WTC11 (cell line): ENCODE measurements at regions not wholly inside any gene's neighbourhood (a gene's known extent, or its start where the extent isn't known, plus 50 kb on each side); places are given as distances from the start of the nearest gene placed in this dataset.
"Not testable (repeated sequence)": the region's sequence is repeated elsewhere in the genome, so short reads cannot be mapped to it uniquely, and the experiment has no call there.

Source experiments
- ATAC-seq: fragments of 200-7000 bp; cut with Tn5 transposase; 2 replicates; pipeline ENCODE4 v1.10.0; 2021; ENCODE audit warnings: mild to moderate bottlenecking, moderate library complexity
- CTCF ChIA-PET: fragments of 300-600 bp; sonication (Branson Sonifier 250); formaldehyde crosslinking; loops from one replicate; lab custom pipeline; 2021; ENCODE audit warnings: antibody characterized with exemption; lab: Charles Lee
- POLR2A ChIA-PET: fragments of 350-600 bp; sonication (Branson Sonifier 250); formaldehyde crosslinking; loops from one replicate; lab custom pipeline; 2021; ENCODE audit warnings: antibody characterized with exemption; lab: Charles Lee
- DNase-seq: peaks from one replicate; pipeline ENCODE4 v3.0.0; 2021; ENCODE audit warnings: low spot score
- H3K27ac Mint-ChIP-seq: 2 replicates; pipeline ENCODE4 v1.8.0; 2021; ENCODE audit warnings: mixed read lengths
- H3K27me3 Mint-ChIP-seq: 2 replicates; pipeline ENCODE4 v1.8.0; 2021; ENCODE audit warnings: low read depth, mild to moderate bottlenecking, moderate library complexity, mixed read lengths
- H3K36me3 Mint-ChIP-seq: 2 replicates; pipeline ENCODE4 v1.8.0; 2021; ENCODE audit warnings: mixed read lengths
- H3K4me1 Mint-ChIP-seq: 2 replicates; pipeline ENCODE4 v1.8.0; 2022; ENCODE audit warnings: mixed read lengths
- H3K4me3 Mint-ChIP-seq: 2 replicates; pipeline ENCODE4 v1.8.0; 2021; ENCODE audit warnings: mild to moderate bottlenecking, moderate library complexity, mixed read lengths
- H3K9me3 Mint-ChIP-seq: 2 replicates; pipeline ENCODE4 v1.8.0; 2021; ENCODE audit warnings: mixed read lengths
- E2F5 ChIP-seq: sonication (generic); formaldehyde crosslinking; IDR thresholded peaks from 2 replicates; pipeline ENCODE4 v1.8.1; 2022; ENCODE audit warnings: mild to moderate bottlenecking, moderate library complexity, missing genetic modification reagents
- FOXJ3 ChIP-seq: sonication (generic); formaldehyde crosslinking; IDR thresholded peaks from 2 replicates; pipeline ENCODE4 v1.9.0; 2021; ENCODE audit warnings: missing genetic modification reagents, mild to moderate bottlenecking, borderline replicate concordance
- FOXP4 ChIP-seq: sonication (generic); formaldehyde crosslinking; IDR thresholded peaks from 2 replicates; pipeline ENCODE4 v1.8.0; 2022; ENCODE audit warnings: mild to moderate bottlenecking, missing genetic modification reagents
- GTF2I ChIP-seq: fragments of 250-450 bp; sonication (Bioruptor Pico); conservative IDR thresholded peaks from 2 replicates; pipeline ENCODE4 v1.4.0; 2021; ENCODE audit warnings: mild to moderate bottlenecking
- HMGXB4 ChIP-seq: sonication (generic); formaldehyde crosslinking; IDR thresholded peaks from 2 replicates; pipeline ENCODE4 v1.8.1; 2023; ENCODE audit warnings: mild to moderate bottlenecking, moderate library complexity, missing genetic modification reagents
- JAZF1 ChIP-seq: fragments of 250-450 bp; sonication (Bioruptor Pico); IDR thresholded peaks from 2 replicates; pipeline ENCODE4 v1.9.0; 2021; ENCODE audit warnings: moderate library complexity, mild to moderate bottlenecking, inconsistent platforms
- OVOL2 ChIP-seq: fragments of 250-450 bp; sonication (Bioruptor Pico); IDR thresholded peaks from 2 replicates; pipeline ENCODE4 v1.9.0; 2021; ENCODE audit warnings: mild to moderate bottlenecking, borderline replicate concordance
- SMAD3 ChIP-seq: sonication (generic); formaldehyde crosslinking; IDR thresholded peaks from 2 replicates; pipeline ENCODE4 v1.8.0; 2022; ENCODE audit warnings: missing genetic modification reagents, mild to moderate bottlenecking, borderline replicate concordance
- SOX15 ChIP-seq: fragments of 250-450 bp; sonication (Bioruptor Pico); IDR thresholded peaks from 2 replicates; pipeline ENCODE4 v1.9.0; 2021; ENCODE audit warnings: mild to moderate bottlenecking
- USF2 ChIP-seq: sonication (generic); formaldehyde crosslinking; IDR thresholded peaks from 2 replicates; pipeline ENCODE4 v1.8.1; 2023; ENCODE audit warnings: mild to moderate bottlenecking, missing genetic modification reagents, moderate library complexity
- ZBTB43 ChIP-seq: sonication (generic); formaldehyde crosslinking; IDR thresholded peaks from 2 replicates; pipeline ENCODE4 v1.8.1; 2023; ENCODE audit warnings: mild to moderate bottlenecking, missing genetic modification reagents
- ZNF138 ChIP-seq: sonication (generic); formaldehyde crosslinking; conservative IDR thresholded peaks from 2 replicates; pipeline ENCODE4 v1.8.1; 2022; ENCODE audit warnings: mild to moderate bottlenecking, moderate library complexity, missing genetic modification reagents
- ZNF263 ChIP-seq: sonication (generic); formaldehyde crosslinking; IDR thresholded peaks from 2 replicates; pipeline ENCODE4 v1.8.1; 2022; ENCODE audit warnings: low read depth, mild to moderate bottlenecking, moderate library complexity, missing genetic modification reagents
- ZNF512 ChIP-seq: sonication (generic); formaldehyde crosslinking; IDR thresholded peaks from 2 replicates; pipeline ENCODE4 v1.8.1; 2022; ENCODE audit warnings: missing genetic modification reagents, borderline replicate concordance
- ZNF532 ChIP-seq: fragments of 250-450 bp; sonication (Bioruptor Pico); IDR thresholded peaks from 2 replicates; pipeline ENCODE4 v1.9.0; 2021; ENCODE audit warnings: mild to moderate bottlenecking, borderline replicate concordance

- TF ChIP-seq FOXJ3 (no peak), FOXP4 (CRISPR knock-in tag) (no peak), HMGXB4 (CRISPR knock-in tag) (no peak), ZNF138 (CRISPR knock-in tag) (no peak), GTF2I (CRISPR knock-in tag) (no peak), ZBTB43 (CRISPR knock-in tag) (no peak)
- TF ChIP-seq, all 79 proteins: peak for 0
Observed at GRCh38 chr10:64426745-64427144, 905.5 kb downstream of the REEP3 start (continued).

GRCh38 chr10:64430690-64431323 lies 909.6 kb downstream of the REEP3 start:
- ATAC-seq (peak; percentile 99), DNase-seq (peak; percentile 68)
- H3K4me1 Mint-ChIP-seq = peaks cover 3% of the 10 kb centered on the region; the same call in 1 of the 2 replicates
- TF ChIP-seq JAZF1 (CRISPR knock-in tag) (no peak), ZNF263 (CRISPR knock-in tag) (no peak), SMAD3 (CRISPR knock-in tag) (no peak)
- 0 out of 2 replicates have a peak, but pooled peaks cover 3% of the 10 kb centered on the region for H3K36me3 Mint-ChIP-seq
- CTCF ChIA-PET = interaction anchor here (0.5 to 1.1 kb wide), 13 partner anchors 9 to 1046 kb away, joined by 3 to 12 read pairs (median 3); no protein-coding TSS in a partner anchor
- no peak overlapping the region for H3K4me3 Mint-ChIP-seq
- H3K9me3 Mint-ChIP-seq = peaks cover 18% of the 10 kb centered on the region
- POLR2A ChIA-PET = no interaction called here
- H3K27me3 Mint-ChIP-seq = no peaks in the 10 kb centered on the region; the same call in 1 of the 2 replicates
- no peak overlapping the region for H3K27ac Mint-ChIP-seq

GRCh38 chr10:64441872-64442271 lies 920.7 kb downstream of the REEP3 start:
- Mint-ChIP-seq H3K9me3 (peaks cover 37% of the 10 kb centered on the region), H3K36me3 (peaks cover 26% of the 10 kb centered on the region)
- ATAC-seq, POLR2A ChIA-PET, H3K4me3 Mint-ChIP-seq, H3K27me3 Mint-ChIP-seq, H3K4me1 Mint-ChIP-seq, H3K27ac Mint-ChIP-seq, DNase-seq, CTCF ChIA-PET: not testable (repeated sequence)

GRCh38 chr10:64444163-64444562 lies 923.0 kb downstream of the REEP3 start:
- H3K4me1 Mint-ChIP-seq = no peaks in the 10 kb centered on the region
- ATAC-seq (no peak), DNase-seq (no peak)
- ChIA-PET POLR2A (no interaction called here), CTCF (no interaction called here)
- H3K9me3 Mint-ChIP-seq = peaks cover 28% of the 10 kb centered on the region
- no peak overlapping the region for H3K27ac Mint-ChIP-seq
- H3K4me3 Mint-ChIP-seq = no peak overlapping the region
- peaks cover 18% of the 10 kb centered on the region for H3K36me3 Mint-ChIP-seq
- H3K27me3 Mint-ChIP-seq = no peaks in the 10 kb centered on the region
- TF ChIP-seq ZNF512 (no peak), USF2 (no peak), ZNF532 (CRISPR knock-in tag) (no peak), OVOL2 (CRISPR knock-in tag) (no peak), GTF2I (CRISPR knock-in tag) (no peak), SOX15 (no peak), E2F5 (CRISPR knock-in tag) (no peak)
